ENCODE measurements at regions not wholly inside any gene's neighbourhood (a gene's known extent, or its start where the extent isn't known, plus 50 kb on each side); places are given as distances from the start of the nearest gene placed in this dataset.

GRCh38 chr2:204272610-204273287 is 272.5 kb upstream of the PARD3B start:
- Histone ChIP-seq H3K4me3 (no peak overlapping the region), H3K36me3 (ENCODE audit: insufficient read depth, low read length) (no peaks in the 10 kb centered on the region), H3K27ac (no peak overlapping the region), H3K9ac (ENCODE audit: insufficient read length) (no peak overlapping the region), H3K9me3 (ENCODE audit: low read depth, low read length) (no peaks in the 10 kb centered on the region)
- no peak for TF ChIP-seq FOXP2 (optimal IDR thresholded peaks at IDR 0.05; ENCODE audit: control extremely low read depth, extremely low read length, insufficient read depth)
- TF ChIP-seq POLR2AphosphoS5 (IDR thresholded peaks at IDR 0.05; ENCODE audit: borderline replicate concordance, low read depth, low read length): no peak
- no peak for TF ChIP-seq EZH2 (IDR thresholded peaks at IDR 0.05)
- DNase-seq (ENCODE audit: low read depth, low spot score): no peak

- no peak overlapping the region for H3K9ac ChIP-seq (ENCODE audit: insufficient read length)
- no peak for DNase-seq (ENCODE audit: low read depth, low spot score)
- no peaks in the 10 kb centered on the region for H3K36me3 ChIP-seq (ENCODE audit: insufficient read depth, low read length)
- no peak overlapping the region for H3K27ac ChIP-seq
- no peak overlapping the region for H3K4me3 ChIP-seq
- H3K9me3 ChIP-seq (ENCODE audit: low read depth, low read length): no peaks in the 10 kb centered on the region
- TF ChIP-seq FOXP2 (optimal IDR thresholded peaks at IDR 0.05; ENCODE audit: control extremely low read depth, extremely low read length, insufficient read depth): no peak
- no peak for TF ChIP-seq POLR2AphosphoS5 (IDR thresholded peaks at IDR 0.05; ENCODE audit: borderline replicate concordance, low read depth, low read length)
- TF ChIP-seq EZH2 (IDR thresholded peaks at IDR 0.05): no peak
Measured at GRCh38 chr2:204274429-204274828, 270.8 kb upstream of the PARD3B start.

GRCh38 chr2:204274991-204275390 is 270.3 kb upstream of the PARD3B start:
- Histone ChIP-seq H3K4me3 (no peak overlapping the region), H3K36me3 (ENCODE audit: insufficient read depth, low read length) (no peaks in the 10 kb centered on the region), H3K27ac (no peak overlapping the region), H3K9ac (ENCODE audit: insufficient read length) (no peak overlapping the region), H3K9me3 (ENCODE audit: low read depth, low read length) (no peaks in the 10 kb centered on the region)
- no peak for TF ChIP-seq FOXP2 (optimal IDR thresholded peaks at IDR 0.05; ENCODE audit: control extremely low read depth, extremely low read length, insufficient read depth)
- no peak for TF ChIP-seq POLR2AphosphoS5 (IDR thresholded peaks at IDR 0.05; ENCODE audit: borderline replicate concordance, low read depth, low read length)
- no peak for TF ChIP-seq EZH2 (IDR thresholded peaks at IDR 0.05)
- DNase-seq (ENCODE audit: low read depth, low spot score): no peak

- Histone ChIP-seq H3K4me3 (no peak overlapping the region), H3K9me3 (ENCODE audit: low read depth, low read length) (no peaks in the 10 kb centered on the region), H3K9ac (ENCODE audit: insufficient read length) (no peak overlapping the region), H3K36me3 (ENCODE audit: insufficient read depth, low read length) (no peaks in the 10 kb centered on the region), H3K27ac (no peak overlapping the region)
- TF ChIP-seq POLR2AphosphoS5 (IDR thresholded peaks at IDR 0.05; ENCODE audit: borderline replicate concordance, low read depth, low read length): no peak
- no peak for TF ChIP-seq FOXP2 (optimal IDR thresholded peaks at IDR 0.05; ENCODE audit: control extremely low read depth, extremely low read length, insufficient read depth)
- no peak for TF ChIP-seq EZH2 (IDR thresholded peaks at IDR 0.05)
- peak; percentile 76 for DNase-seq (ENCODE audit: low read depth, low spot score)
Measured at GRCh38 chr2:204277226-204277625, 268.0 kb upstream of the PARD3B start.

- Histone ChIP-seq H3K9ac (ENCODE audit: insufficient read length) (no peak overlapping the region), H3K9me3 (ENCODE audit: low read depth, low read length) (no peaks in the 10 kb centered on the region), H3K4me3 (no peak overlapping the region), H3K27ac (no peak overlapping the region), H3K36me3 (ENCODE audit: insufficient read depth, low read length) (no peaks in the 10 kb centered on the region)
- no peak for TF ChIP-seq EZH2 (IDR thresholded peaks at IDR 0.05)
- TF ChIP-seq POLR2AphosphoS5 (IDR thresholded peaks at IDR 0.05; ENCODE audit: borderline replicate concordance, low read depth, low read length): no peak
- TF ChIP-seq FOXP2 (optimal IDR thresholded peaks at IDR 0.05; ENCODE audit: control extremely low read depth, extremely low read length, insufficient read depth): no peak
- no peak for DNase-seq (ENCODE audit: low read depth, low spot score)
Measured at GRCh38 chr2:204278454-204278853, 266.8 kb upstream of the PARD3B start.

- TF ChIP-seq EZH2 (IDR thresholded peaks at IDR 0.05) (no peak), POLR2AphosphoS5 (IDR thresholded peaks at IDR 0.05; ENCODE audit: borderline replicate concordance, low read depth, low read length) (no peak), FOXP2 (optimal IDR thresholded peaks at IDR 0.05; ENCODE audit: control extremely low read depth, extremely low read length, insufficient read depth) (no peak)
- no peak for DNase-seq (ENCODE audit: low read depth, low spot score)
- Histone ChIP-seq H3K36me3 (ENCODE audit: insufficient read depth, low read length) (no peaks in the 10 kb centered on the region), H3K9ac (ENCODE audit: insufficient read length) (no peak overlapping the region), H3K4me3 (no peak overlapping the region), H3K9me3 (ENCODE audit: low read depth, low read length) (no peaks in the 10 kb centered on the region), H3K27ac (no peak overlapping the region)
Measured at GRCh38 chr2:204279819-204280218, 265.5 kb upstream of the PARD3B start.

GRCh38 chr2:204280262-204280668 is 265.0 kb upstream of the PARD3B start:
- Histone ChIP-seq H3K36me3 (ENCODE audit: insufficient read depth, low read length) (no peaks in the 10 kb centered on the region), H3K9ac (ENCODE audit: insufficient read length) (no peak overlapping the region), H3K27ac (no peak overlapping the region), H3K9me3 (ENCODE audit: low read depth, low read length) (no peaks in the 10 kb centered on the region), H3K4me3 (no peak overlapping the region)
- no peak for DNase-seq (ENCODE audit: low read depth, low spot score)
- TF ChIP-seq FOXP2 (optimal IDR thresholded peaks at IDR 0.05; ENCODE audit: control extremely low read depth, extremely low read length, insufficient read depth) (no peak), POLR2AphosphoS5 (IDR thresholded peaks at IDR 0.05; ENCODE audit: borderline replicate concordance, low read depth, low read length) (no peak), EZH2 (IDR thresholded peaks at IDR 0.05) (no peak)

GRCh38 chr2:204282081-204282480 is 263.2 kb upstream of the PARD3B start:
- Histone ChIP-seq H3K9ac (ENCODE audit: insufficient read length) (no peak overlapping the region), H3K27ac (no peak overlapping the region), H3K4me3 (no peak overlapping the region), H3K9me3 (ENCODE audit: low read depth, low read length) (no peaks in the 10 kb centered on the region), H3K36me3 (ENCODE audit: insufficient read depth, low read length) (no peaks in the 10 kb centered on the region)
- no peak for TF ChIP-seq EZH2 (IDR thresholded peaks at IDR 0.05)
- no peak for DNase-seq (ENCODE audit: low read depth, low spot score)

- H3K9me3 ChIP-seq (ENCODE audit: low read depth, low read length): no peaks in the 10 kb centered on the region
- TF ChIP-seq FOXP2 (optimal IDR thresholded peaks at IDR 0.05; ENCODE audit: control extremely low read depth, extremely low read length, insufficient read depth): no peak
- TF ChIP-seq POLR2AphosphoS5 (IDR thresholded peaks at IDR 0.05; ENCODE audit: borderline replicate concordance, low read depth, low read length): no peak
- no peak for TF ChIP-seq EZH2 (IDR thresholded peaks at IDR 0.05)
- no peak overlapping the region for H3K27ac ChIP-seq
- no peak overlapping the region for H3K4me3 ChIP-seq
- no peak for DNase-seq (ENCODE audit: low read depth, low spot score)
- H3K9ac ChIP-seq (ENCODE audit: insufficient read length): no peak overlapping the region
- H3K36me3 ChIP-seq (ENCODE audit: insufficient read depth, low read length): no peaks in the 10 kb centered on the region
Measured at GRCh38 chr2:204282525-204282924, 262.8 kb upstream of the PARD3B start.
